H9 (cell line): ENCODE measurements at regions not wholly inside any gene's neighbourhood (a gene's known extent, or its start where the extent isn't known, plus 50 kb on each side); places are given as distances from the start of the nearest gene placed in this dataset.

Source experiments
- DNase-seq: peaks from one replicate; pipeline ENCODE4 v3.0.0-alpha.2; 2017
- H2AFZ ChIP-seq: one replicate; pipeline ENCODE4 v1.6.1; 2013; ENCODE audit warnings: mild to moderate bottlenecking, low read length, control low read depth, moderate library complexity
- H2AK5ac ChIP-seq: 2 replicates; pipeline ENCODE4 v1.6.1; 2013; ENCODE audit warnings: low read length, control low read depth, mixed read lengths; ENCODE audit not compliant: insufficient read length
- H2BK120ac ChIP-seq: one replicate; pipeline ENCODE4 v1.6.1; 2013; ENCODE audit warnings: low read depth, mild to moderate bottlenecking, low read length, control low read depth, inconsistent platforms; ENCODE audit not compliant: poor library complexity, severe bottlenecking
- H2BK12ac ChIP-seq: 2 replicates; pipeline ENCODE4 v1.6.1; 2013; ENCODE audit warnings: low read length, control low read depth, mixed read lengths, low read depth; ENCODE audit not compliant: insufficient read length
- H2BK15ac ChIP-seq: 2 replicates; pipeline ENCODE4 v1.6.1; 2013; ENCODE audit warnings: low read depth, low read length, control low read depth
- H2BK20ac ChIP-seq: one replicate; pipeline ENCODE4 v1.6.1; 2013; ENCODE audit warnings: low read depth, mild to moderate bottlenecking, low read length, control low read depth, inconsistent platforms; ENCODE audit not compliant: poor library complexity, severe bottlenecking
- H2BK5ac ChIP-seq: 2 replicates; pipeline ENCODE4 v1.6.1; 2013; ENCODE audit warnings: low read length, control low read depth, mixed read lengths; ENCODE audit not compliant: insufficient read length
- H3K14ac ChIP-seq: 2 replicates; pipeline ENCODE4 v1.6.1; 2013; ENCODE audit warnings: low read length, control low read depth; ENCODE audit not compliant: insufficient read depth
- H3K18ac ChIP-seq: 2 replicates; pipeline ENCODE4 v1.6.1; 2013; ENCODE audit warnings: low read depth, mild to moderate bottlenecking, mixed read lengths, low read length, control low read depth; ENCODE audit not compliant: insufficient read length
- H3K23ac ChIP-seq: 2 replicates; pipeline ENCODE4 v1.6.1; 2013; ENCODE audit warnings: low read length, control low read depth, mixed read lengths, low read depth; ENCODE audit not compliant: insufficient read length
- H3K23me2 ChIP-seq: 2 replicates; pipeline ENCODE4 v1.6.1; 2013; ENCODE audit warnings: low read depth, mild to moderate bottlenecking, mixed read lengths, low read length, control low read depth; ENCODE audit not compliant: insufficient read length, poor library complexity, severe bottlenecking
- H3K27ac ChIP-seq: 2 replicates; pipeline ENCODE4 v1.5.1; 2013; ENCODE audit warnings: low read length, control low read depth, mixed read lengths, low read depth; ENCODE audit not compliant: insufficient read length
- H3K27me3 ChIP-seq: 2 replicates; pipeline ENCODE4 v1.6.1; 2013; ENCODE audit warnings: low read length, control low read depth, inconsistent platforms; ENCODE audit not compliant: insufficient read depth
- H3K4ac ChIP-seq: 2 replicates; pipeline ENCODE4 v1.6.1; 2013; ENCODE audit warnings: low read depth, mild to moderate bottlenecking, control low read depth, inconsistent platforms, low read length, moderate library complexity
- H3K4me1 ChIP-seq: 2 replicates; pipeline ENCODE4 v1.6.1; 2013; ENCODE audit warnings: low read length, control low read depth, inconsistent platforms; ENCODE audit not compliant: insufficient read depth
- H3K4me2 ChIP-seq: 2 replicates; pipeline ENCODE4 v1.6.1; 2013; ENCODE audit warnings: low read length, control low read depth, mixed read lengths; ENCODE audit not compliant: insufficient read length, insufficient read depth
- H3K56ac ChIP-seq: 2 replicates; pipeline ENCODE4 v1.6.1; 2013; ENCODE audit warnings: low read depth, mild to moderate bottlenecking, mixed read lengths, low read length, control low read depth; ENCODE audit not compliant: insufficient read length
- H3K79me1 ChIP-seq: 2 replicates; pipeline ENCODE4 v1.6.1; 2013; ENCODE audit warnings: low read depth, mild to moderate bottlenecking, moderate library complexity, low read length, control low read depth, inconsistent platforms; ENCODE audit not compliant: insufficient read depth, poor library complexity, severe bottlenecking
- H3K79me2 ChIP-seq: 2 replicates; pipeline ENCODE4 v1.6.1; 2013; ENCODE audit warnings: low read length, control low read depth, inconsistent platforms; ENCODE audit not compliant: insufficient read depth
- H3K9ac ChIP-seq: 2 replicates; pipeline ENCODE4 v1.6.1; 2013; ENCODE audit warnings: low read length, control low read depth, mixed read lengths; ENCODE audit not compliant: insufficient read length; ENCODE audit errors: extremely low read depth
- H3K9me3 ChIP-seq: one replicate; pipeline ENCODE4 v1.6.1; 2013; ENCODE audit warnings: low read depth, low read length, inconsistent platforms; ENCODE audit not compliant: control insufficient read depth
- H3T11ph ChIP-seq: one replicate; pipeline ENCODE4 v1.6.1; 2013; ENCODE audit warnings: mild to moderate bottlenecking, low read length, control low read depth, inconsistent platforms
- H4K20me1 ChIP-seq: one replicate; pipeline ENCODE4 v1.6.1; 2013; ENCODE audit not compliant: control insufficient read depth, insufficient read length, insufficient read depth
- H4K5ac ChIP-seq: 2 replicates; pipeline ENCODE4 v1.6.1; 2013; ENCODE audit warnings: low read depth, mild to moderate bottlenecking, mixed read lengths, low read length, control low read depth; ENCODE audit not compliant: insufficient read length
- H4K8ac ChIP-seq: replicated peaks from 2 replicates; pipeline ENCODE4 v1.6.1; 2013; ENCODE audit warnings: low read length, control low read depth, mixed read lengths, low read depth; ENCODE audit not compliant: insufficient read length
- H4K91ac ChIP-seq: 2 replicates; pipeline ENCODE4 v1.6.1; 2013; ENCODE audit warnings: low read depth, mild to moderate bottlenecking, moderate library complexity, mixed read lengths, low read length, control low read depth; ENCODE audit not compliant: insufficient read length
- H3K27ac Mint-ChIP-seq, 3 experiments: 2 replicates in 2 of 3; 3 replicates in 1 of 3; pipeline ENCODE4 v1.8.0; 2020 to 2021; ENCODE audit warnings: mixed read lengths in 3 of 3, mild to moderate bottlenecking in 1 of 3, moderate library complexity in 1 of 3
- H3K27me3 Mint-ChIP-seq: 2 replicates; pipeline ENCODE4 v1.8.0; 2021; ENCODE audit warnings: low read depth, mild to moderate bottlenecking, moderate library complexity, mixed read lengths
- H3K36me3 Mint-ChIP-seq, 3 experiments: 2 replicates in 2 of 3; 3 replicates in 1 of 3; pipeline ENCODE4 v1.8.0; 2020 to 2021; ENCODE audit warnings: low read depth in 3 of 3, mixed read lengths in 3 of 3; ENCODE audit not compliant: insufficient read depth in 1 of 3
- H3K4me1 Mint-ChIP-seq, 2 experiments: 2 replicates each; pipeline ENCODE4 v1.8.0; 2020; ENCODE audit warnings: mixed read lengths in 2 of 2
- H3K4me3 Mint-ChIP-seq, 2 experiments: 2 replicates in 1 of 2; 3 replicates in 1 of 2; pipeline ENCODE4 v1.8.0; 2020 to 2021; ENCODE audit warnings: mild to moderate bottlenecking in 2 of 2, mixed read lengths in 2 of 2, moderate library complexity in 1 of 2
- H3K9me3 Mint-ChIP-seq, 2 experiments: 2 replicates in 1 of 2; 3 replicates in 1 of 2; pipeline ENCODE4 v1.8.0; 2020; ENCODE audit warnings: mild to moderate bottlenecking in 2 of 2, mixed read lengths in 2 of 2, moderate library complexity in 1 of 2
- CTCF ChIP-seq: fragments of 200-600 bp; sonication (generic); conservative IDR thresholded peaks from 3 replicates; pipeline ENCODE4 v1.8.0; 2021; ENCODE audit warnings: antibody characterized with exemption, mild to moderate bottlenecking
- WGBS: extraction: QIAGEN DNeasy Blood & Tissue Kit; methylation state at CpG from one replicate; pipeline ENCODE4 v1.1.7; 2013; ENCODE audit warnings: missing lambda C conversion rate, low lambda C conversion rate, mixed read lengths; ENCODE audit not compliant: insufficient read length; ENCODE audit errors: extremely low coverage; 5-methylcytosine and 5-hydroxymethylcytosine counted together

- Histone ChIP-seq H3K4ac (no peak overlapping the region), H4K8ac (no peak overlapping the region), H3T11ph (no peak overlapping the region), H2BK12ac (no peak overlapping the region), H3K23ac (no peak overlapping the region), H3K4me1 (no peaks in the 10 kb centered on the region), H3K9ac (no peak overlapping the region), H3K79me2 (no peaks in the 10 kb centered on the region), H3K56ac (no peak overlapping the region), H2BK20ac (no peak overlapping the region), H3K14ac (no peak overlapping the region), H3K79me1 (no peaks in the 10 kb centered on the region), H3K9me3 (no peaks in the 10 kb centered on the region), H4K20me1 (no peaks in the 10 kb centered on the region), H2BK15ac (no peak overlapping the region), H3K18ac (no peak overlapping the region), H3K27ac (no peak overlapping the region), H2BK120ac (no peak overlapping the region), H3K27me3 (no peaks in the 10 kb centered on the region), H2BK5ac (no peak overlapping the region), H3K23me2 (no peaks in the 10 kb centered on the region), H4K91ac (no peak overlapping the region), H2AK5ac (no peak overlapping the region), H2AFZ (no peak overlapping the region), H4K5ac (no peak overlapping the region), H3K4me2 (no peak overlapping the region)
- no peak overlapping the region; a peak in 1 of 7 replicates for H3K27ac Mint-ChIP-seq
- no peaks in the 10 kb centered on the region for H3K9me3 Mint-ChIP-seq
- no peak for TF ChIP-seq CTCF
- DNase-seq = no peak
- H3K4me3 Mint-ChIP-seq = no peak overlapping the region
- H3K27me3 Mint-ChIP-seq = no peaks in the 10 kb centered on the region
- no peaks in the 10 kb centered on the region for H3K4me1 Mint-ChIP-seq
- no peaks in the 10 kb centered on the region for H3K36me3 Mint-ChIP-seq
- no CpG with 5 or more reads among the region's 1 CpG for WGBS
Observed at GRCh38 chr3:24929521-24929920, 434.9 kb upstream of the THRB start.
